Right lobe of liver (tissue), 6 donors: ENCODE measurements at regions not wholly inside any gene's neighbourhood (a gene's known extent, or its start where the extent isn't known, plus 50 kb on each side); places are given as distances from the start of the nearest gene placed in this dataset.

ENCODE experiments used
- ATAC-seq, 4 donors: fragments of 200-7000 bp; cut with Tn5 transposase; one replicate each; pipeline ENCODE4 v1.9.1; 2020; ENCODE audit warnings: mild to moderate bottlenecking in 4 of 4, moderate library complexity in 4 of 4
- DNase-seq, 3 donors: peaks; one replicate each; pipeline ENCODE4 v3.0.0-alpha.2; 2020
- H3K27ac ChIP-seq, 3 donors: fragments of 200-600 bp; one replicate each; pipeline ENCODE4 v1.8.0; 2022
- H3K27me3 ChIP-seq, 2 donors: fragments of 200-600 bp; one replicate each; pipeline ENCODE4 v1.8.0; 2022
- H3K36me3 ChIP-seq, 4 donors: fragments of 200-600 bp; sonication (generic) in 1 of 4; one replicate each; pipeline versions ENCODE4 v1.5.1 to v1.8.0; 2017 to 2022; ENCODE audit warnings: control low read depth in 1 of 4
- H3K4me1 ChIP-seq, 4 donors: fragments of 200-600 bp; sonication (generic) in 1 of 4; one replicate each; pipeline versions ENCODE4 v1.5.1 to v1.8.0; 2017 to 2022; ENCODE audit warnings: control low read depth in 1 of 4
- H3K4me3 ChIP-seq, 3 donors: fragments of 200-600 bp; one replicate each; pipeline ENCODE4 v1.8.0; 2022
- H3K9me3 ChIP-seq, 4 donors: fragments of 200-600 bp; sonication (generic) in 1 of 4; one replicate each; pipeline versions ENCODE4 v1.5.1 to v1.8.0; 2017 to 2022; ENCODE audit warnings: control low read depth in 1 of 4
- CTCF ChIP-seq, 4 donors: fragments of 200-600 bp in 3 of 4; fragments of 450-650 bp in 1 of 4; IDR thresholded peaks; one replicate each; pipeline versions ENCODE4 v1.5.1 to v1.8.0; 2016 to 2022; ENCODE audit warnings: antibody characterized with exemption in 4 of 4, mild to moderate bottlenecking in 2 of 4
- POLR2A ChIP-seq: fragments of 450-650 bp; IDR thresholded peaks from one replicate; pipeline ENCODE4 v1.6.1; 2017; ENCODE audit warnings: antibody characterized with exemption, mild to moderate bottlenecking
- WGBS: methylation state at CpG from one replicate; pipeline ENCODE4 v1.1.6; 2018; ENCODE audit warnings: low coverage, low lambda C conversion rate; ENCODE audit not compliant: insufficient coverage; ENCODE audit errors: missing lambda C conversion rate; 5-methylcytosine and 5-hydroxymethylcytosine counted together
- intact Hi-C, 2 donors: fragments of 100-400 bp; cut with DNase I; formaldehyde crosslinking; loops; one replicate each; pipeline versions ENCODE4 v1.11.2 to v1.14.1; 2022
- donor health status: DM: no; HTN: yes; CAD: no.
- donor health status: DM: no; HTN: no; CAD: no.
- donor health status: DM: no; HTN: no; CAD: no.
- donor health status: DM: no; HTN: yes; CAD: no.
- donor health status: DM: no; HTN: yes; CAD: no.

DNA sequence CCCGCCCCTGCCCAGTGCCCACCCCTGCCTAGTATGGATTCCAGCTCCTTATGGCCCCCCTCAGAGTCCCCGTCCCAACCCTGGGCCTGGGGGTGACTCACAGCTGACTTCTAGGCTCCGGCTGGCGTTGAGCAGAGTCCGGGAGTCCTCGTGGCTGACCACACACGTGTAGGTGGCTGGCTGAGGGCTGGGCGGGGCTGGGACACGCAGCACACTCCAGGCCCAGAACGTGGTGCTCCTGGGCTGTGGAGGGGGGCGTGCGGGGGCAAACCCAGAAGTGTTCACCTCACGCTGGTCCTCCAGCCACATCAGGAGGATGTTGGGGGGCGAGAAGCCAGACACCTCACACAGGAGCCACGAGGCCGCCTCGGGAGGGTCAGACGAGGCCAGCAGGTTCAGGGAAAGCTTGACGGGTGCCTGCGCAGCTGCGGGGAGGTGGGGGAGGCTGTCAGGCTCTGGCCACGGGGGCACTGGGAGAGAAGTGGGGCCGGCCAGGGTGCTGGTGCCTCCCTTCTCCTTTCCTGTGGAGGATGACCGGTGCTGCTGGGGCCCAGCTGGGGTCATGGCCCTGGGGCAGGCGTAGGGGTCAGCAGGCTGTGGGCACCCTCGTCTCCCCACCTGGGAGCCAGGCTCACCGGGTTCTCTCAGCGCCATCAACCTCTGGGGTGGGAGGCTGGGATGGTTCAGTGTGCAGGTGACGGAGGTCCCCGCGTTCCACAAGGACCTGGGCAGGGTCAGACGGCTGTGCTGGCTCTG lies 314.1 kb downstream of the TMEM121 start:
- Histone ChIP-seq H3K36me3 (no peaks in the 10 kb centered on the region), H3K4me3 (no peak overlapping the region), H3K4me1 (no peaks in the 10 kb centered on the region), H3K9me3 (no peaks in the 10 kb centered on the region), H3K27me3 (no peaks in the 10 kb centered on the region), H3K27ac (no peak overlapping the region)
- TF ChIP-seq CTCF (IDR thresholded peaks at IDR 0.05) = no peak
- TF ChIP-seq POLR2A = no peak
- WGBS = 53% methylated on average over 4 of the region's 32 CpGs
- intact Hi-C loops = no loop called here
- DNase-seq (peak in 1 of 3 donors; percentile 41), ATAC-seq (no peak)

DNA sequence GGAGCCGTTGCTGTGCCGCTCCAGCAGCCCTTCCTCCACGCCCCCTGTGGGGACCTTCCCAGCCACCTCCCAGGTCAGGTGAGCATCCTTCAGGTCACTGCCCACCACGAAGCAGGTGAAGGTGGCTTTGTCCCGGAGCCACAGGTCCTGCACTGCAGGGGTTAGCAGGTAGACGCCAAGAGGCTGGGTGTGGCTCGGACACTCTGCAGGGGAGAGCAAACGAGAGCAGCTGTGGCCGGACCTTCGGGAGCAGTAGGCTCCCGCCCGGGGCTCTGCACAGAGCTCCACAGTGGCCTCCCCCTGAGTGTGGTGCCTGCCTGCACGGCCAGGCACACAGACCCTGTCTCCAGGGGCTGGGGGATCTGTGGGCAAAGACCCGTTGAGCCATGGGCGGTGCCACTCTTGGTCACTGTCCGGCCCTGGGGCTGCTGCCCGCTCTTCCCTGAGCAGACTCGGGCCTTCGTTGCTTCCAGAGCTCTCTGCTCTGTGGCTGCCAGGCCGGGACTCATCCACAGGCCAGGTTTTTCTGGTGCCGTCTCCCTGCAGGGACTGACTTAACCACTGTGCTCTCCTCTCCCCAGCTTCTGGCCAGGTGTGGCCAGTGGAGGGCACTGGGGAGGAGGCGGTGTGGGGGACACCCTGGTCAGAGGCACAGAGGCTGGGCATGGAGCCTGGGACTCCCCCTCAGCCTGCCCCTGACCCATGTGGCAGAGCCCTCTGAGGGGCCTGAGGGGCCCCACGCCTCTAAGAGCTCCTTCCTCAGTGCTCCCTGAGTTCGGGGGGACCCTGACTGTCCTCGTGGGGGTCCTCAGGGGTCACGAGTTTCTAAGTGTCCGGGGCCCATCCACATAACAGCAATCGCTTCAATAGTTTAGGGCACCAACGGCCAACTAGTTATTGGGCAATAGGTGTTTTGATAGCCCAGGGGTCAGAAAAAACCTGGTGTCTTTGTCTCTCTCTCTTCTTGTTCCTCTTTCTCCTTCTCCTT lies 314.9 kb downstream of the TMEM121 start:
- TF ChIP-seq CTCF (IDR thresholded peaks at IDR 0.05) = no peak
- TF ChIP-seq POLR2A = no peak
- no peak for ATAC-seq
- Histone ChIP-seq H3K9me3 (no peaks in the 10 kb centered on the region), H3K27me3 (no peaks in the 10 kb centered on the region), H3K27ac (no peak overlapping the region), H3K36me3 (no peaks in the 10 kb centered on the region), H3K4me3 (no peak overlapping the region), H3K4me1 (no peaks in the 10 kb centered on the region)
- WGBS = 43% methylated on average over 4 of the region's 29 CpGs
- intact Hi-C loops = no loop called here
- DNase-seq = no peak

- WGBS = 56% methylated on average over 4 of the region's 4 CpGs
- intact Hi-C loops = no loop called here
- H3K36me3 ChIP-seq = no peaks in the 10 kb centered on the region
- ATAC-seq (peak in 2 of 4 donors; percentile 33), DNase-seq (peak in 1 of 3 donors; percentile 50)
- H3K4me1 ChIP-seq = no peaks in the 10 kb centered on the region
- TF ChIP-seq POLR2A = no peak
- TF ChIP-seq CTCF (IDR thresholded peaks at IDR 0.05) = no peak
- no peaks in the 10 kb centered on the region for H3K9me3 ChIP-seq
- H3K27ac ChIP-seq = no peak overlapping the region
- H3K27me3 ChIP-seq = no peaks in the 10 kb centered on the region
- no peak overlapping the region for H3K4me3 ChIP-seq
Observed at GRCh38 chr14:105842105-105842504, 315.7 kb downstream of the TMEM121 start.

- ATAC-seq = no peak
Observed at GRCh38 chr14:105843444-105844046, 317.2 kb downstream of the TMEM121 start.

More at GRCh38 chr14:105843444-105844046, 317.2 kb downstream of the TMEM121 start:
- 33% methylated on average over 5 of the region's 13 CpGs for WGBS
- no peak overlapping the region for H3K4me3 ChIP-seq
- TF ChIP-seq POLR2A (no peak), CTCF (IDR thresholded peaks at IDR 0.05) (no peak)
- no peaks in the 10 kb centered on the region for H3K27me3 ChIP-seq
- peak in 2 of 3 donors; percentile 38 to 46 for DNase-seq
- H3K27ac ChIP-seq = no peak overlapping the region
- H3K4me1 ChIP-seq = no peaks in the 10 kb centered on the region
- H3K36me3 ChIP-seq = no peaks in the 10 kb centered on the region
- intact Hi-C loops = no loop called here
- no peaks in the 10 kb centered on the region for H3K9me3 ChIP-seq
